CD4-positive, alpha-beta T cell treated with Interleukin-17A for 4 hours (primary cell): ENCODE measurements at regions not wholly inside any gene's neighbourhood (a gene's known extent, or its start where the extent isn't known, plus 50 kb on each side); places are given as distances from the start of the nearest gene placed in this dataset.
"Not testable (repeated sequence)": the region's sequence is repeated elsewhere in the genome, so short reads cannot be mapped to it uniquely, and the experiment has no call there.

Experiments used
- DNase-seq: peaks from one replicate; pipeline ENCODE4 v3.0.0-alpha.2; 2020; ENCODE audit warnings: mixed read lengths

DNA sequence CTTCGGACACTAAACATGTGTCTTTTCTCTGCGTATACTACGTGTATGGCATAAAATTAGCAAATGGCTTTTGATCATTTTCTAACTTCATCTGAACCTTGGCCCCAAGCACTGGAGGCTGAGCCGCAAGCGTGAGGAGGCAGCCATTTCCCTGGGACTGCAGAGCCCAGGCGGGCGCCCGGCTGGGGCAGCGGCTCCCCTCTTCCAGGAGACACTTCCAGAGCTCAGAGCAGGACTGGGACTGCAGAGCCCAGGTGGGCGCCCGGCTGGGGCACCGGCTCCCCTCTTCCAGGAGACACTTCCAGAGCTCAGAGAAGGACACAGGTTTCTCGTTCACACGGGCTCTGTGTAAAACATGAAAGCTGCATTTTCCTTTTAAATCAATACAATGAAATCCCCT is 484.1 kb upstream of the SALL3 start:
- no peak for DNase-seq

- no peak for DNase-seq
These were observed 483.5 kb upstream of the SALL3 start for GRCh38 chr18:78496079-78496478.

DNA sequence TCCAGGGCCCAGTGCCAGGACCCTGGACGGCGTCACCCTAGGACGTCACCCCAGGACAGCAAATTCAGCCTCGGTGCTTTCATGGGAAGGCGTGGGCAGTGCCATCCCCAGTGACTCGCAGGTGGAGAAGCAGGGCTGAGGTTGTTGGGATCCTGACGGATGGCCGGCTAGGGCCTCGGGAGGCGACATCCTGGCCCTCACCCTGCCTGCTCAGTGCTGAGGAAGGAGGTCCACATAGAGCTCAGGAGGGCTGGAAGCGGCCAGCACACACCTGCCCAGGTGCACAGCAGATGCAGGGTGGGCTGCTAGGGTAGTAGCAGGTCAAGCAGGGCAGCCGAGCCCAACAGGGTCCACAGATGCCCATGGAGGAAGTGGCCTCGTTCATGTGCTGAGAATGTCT is 482.0 kb upstream of the SALL3 start:
- no peak for DNase-seq

DNA sequence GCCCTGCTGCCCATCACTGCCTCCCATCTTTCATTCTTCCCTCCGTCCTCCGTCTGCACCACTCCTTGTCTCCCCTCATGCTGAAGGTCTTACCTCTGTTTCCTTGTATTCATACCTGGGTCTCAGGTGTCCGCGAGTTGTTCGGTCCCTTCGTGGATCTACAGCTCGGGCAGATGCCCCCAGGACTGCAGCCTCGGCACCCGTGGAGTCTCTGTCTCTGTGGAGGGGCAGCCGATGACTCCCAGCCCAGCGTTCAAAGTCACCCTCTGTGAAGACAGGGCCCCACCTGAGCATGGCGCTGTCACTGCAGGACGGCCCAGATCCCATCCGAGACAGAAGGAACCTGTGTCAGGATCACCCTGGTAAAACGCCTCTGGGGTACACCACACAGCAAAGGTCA is 480.0 kb upstream of the SALL3 start:
- DNase-seq = no peak

DNA sequence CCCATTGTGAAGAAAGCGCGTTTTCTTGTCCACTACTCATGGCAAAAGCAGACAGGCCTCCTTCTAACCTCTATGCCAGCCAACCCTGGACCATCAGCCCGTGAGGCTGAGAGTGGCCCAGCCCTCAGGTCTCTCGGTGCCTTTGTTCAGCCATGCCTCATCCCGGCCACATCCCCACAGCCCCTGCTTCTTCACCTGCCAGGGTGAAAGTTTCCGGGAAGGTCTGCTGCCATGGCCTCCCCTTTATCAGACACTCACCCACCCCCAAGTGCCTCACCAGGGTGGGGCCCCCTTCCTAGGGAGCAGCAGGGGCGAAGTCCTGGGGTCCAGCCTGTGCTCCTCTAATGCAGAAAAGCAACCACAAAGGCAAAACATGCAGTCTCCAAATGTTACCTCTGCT is 478.4 kb upstream of the SALL3 start:
- DNase-seq = no peak

- no peak for DNase-seq
These were observed 476.5 kb upstream of the SALL3 start for GRCh38 chr18:78503129-78503528.

DNA sequence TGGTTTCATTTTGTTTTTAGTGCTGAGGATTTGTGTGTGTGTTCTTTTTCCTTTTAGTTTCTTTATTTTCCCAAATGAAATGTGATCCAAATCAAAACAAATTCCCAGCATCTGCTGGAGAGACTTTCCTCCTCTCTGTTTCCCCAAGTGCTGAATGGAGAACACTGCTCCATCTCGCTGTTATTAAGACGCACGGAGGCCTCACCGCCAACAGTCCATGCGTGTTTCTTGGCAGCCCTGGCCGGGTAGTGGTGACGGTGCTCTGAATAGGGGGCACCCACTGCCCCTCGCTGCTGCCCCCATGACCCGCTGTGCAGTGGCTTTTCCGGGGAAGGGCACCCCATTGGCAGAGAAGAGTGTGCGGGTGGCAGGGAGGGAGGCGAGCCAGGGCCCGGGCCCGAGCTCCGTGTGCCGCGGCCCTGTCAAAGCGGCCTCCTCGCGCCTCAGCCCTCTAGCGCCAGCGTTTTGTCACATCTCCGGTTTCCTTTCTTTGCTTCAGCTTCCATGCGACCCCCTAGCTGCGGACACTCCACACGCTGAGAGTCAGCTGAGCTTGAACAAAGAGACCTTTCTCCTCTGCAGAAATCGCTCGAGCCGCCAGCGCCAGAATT is 473.7 kb upstream of the SALL3 start:
- DNase-seq = no peak

DNA sequence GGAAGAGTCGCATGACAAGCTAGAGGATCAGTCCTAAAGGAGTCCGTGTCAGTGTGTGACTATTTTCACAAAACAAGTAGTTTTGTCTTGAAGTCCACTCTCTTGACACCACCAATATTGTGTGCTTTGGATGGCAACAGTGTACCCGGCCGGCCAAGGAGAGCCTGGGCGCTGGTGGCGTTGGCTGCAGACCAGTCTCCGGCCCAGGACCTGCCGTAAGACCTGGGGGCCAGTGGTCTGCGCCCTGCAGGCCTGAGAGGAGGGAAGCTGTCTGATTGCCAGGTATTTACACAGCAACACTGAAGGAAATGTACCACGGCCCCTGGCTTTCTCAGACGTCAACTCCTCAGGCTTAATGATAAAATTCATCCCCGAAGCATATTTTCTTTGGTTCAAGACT is 472.4 kb upstream of the SALL3 start:
- no peak for DNase-seq

DNA sequence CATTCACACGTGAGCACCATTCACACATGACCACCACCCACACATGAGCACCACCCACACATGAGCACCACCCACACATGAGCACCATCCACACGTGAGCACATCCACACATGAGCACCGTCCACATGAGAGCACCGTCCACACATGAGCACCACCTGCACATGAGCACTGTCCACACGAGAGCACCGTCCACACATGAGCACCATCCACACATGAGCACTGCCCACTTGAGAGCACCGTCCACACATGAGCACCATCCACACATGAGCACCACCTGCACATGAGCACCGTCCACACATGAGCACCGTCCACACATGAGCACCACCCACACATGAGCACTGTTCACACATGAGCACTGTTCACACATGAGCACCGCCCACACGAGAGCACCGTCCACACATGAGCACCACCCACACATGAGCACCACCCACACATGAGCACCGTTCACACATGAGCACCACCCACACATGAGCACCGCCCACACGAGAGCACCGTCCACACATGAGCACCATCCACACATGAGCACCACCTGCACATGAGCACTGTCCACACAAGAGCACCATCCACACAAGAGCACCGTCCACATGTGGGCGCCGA is 471.3 kb upstream of the SALL3 start:
- not testable (repeated sequence) for DNase-seq

- DNase-seq = no peak
These were observed 469.5 kb upstream of the SALL3 start for GRCh38 chr18:78510091-78510490.

DNA sequence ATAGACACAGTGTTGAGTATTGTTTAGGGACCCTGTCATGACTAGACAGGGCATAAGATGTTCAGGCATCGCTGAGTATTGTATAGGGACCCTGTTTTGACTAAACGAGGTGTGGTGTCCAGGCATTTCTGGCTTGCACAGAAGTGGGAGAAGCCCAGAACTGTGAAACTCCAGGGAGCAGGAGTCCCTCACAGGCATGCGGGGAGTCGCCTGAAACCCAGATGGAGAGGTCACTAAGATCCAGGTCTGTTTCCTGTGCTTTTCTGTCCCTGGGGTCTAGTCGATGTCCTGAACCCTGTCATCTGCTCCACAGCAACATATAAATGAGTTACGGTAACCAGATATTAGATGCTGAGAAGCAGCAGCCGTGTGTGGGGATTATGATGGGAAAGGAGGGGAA is 469.0 kb upstream of the SALL3 start:
- no peak for DNase-seq

DNA sequence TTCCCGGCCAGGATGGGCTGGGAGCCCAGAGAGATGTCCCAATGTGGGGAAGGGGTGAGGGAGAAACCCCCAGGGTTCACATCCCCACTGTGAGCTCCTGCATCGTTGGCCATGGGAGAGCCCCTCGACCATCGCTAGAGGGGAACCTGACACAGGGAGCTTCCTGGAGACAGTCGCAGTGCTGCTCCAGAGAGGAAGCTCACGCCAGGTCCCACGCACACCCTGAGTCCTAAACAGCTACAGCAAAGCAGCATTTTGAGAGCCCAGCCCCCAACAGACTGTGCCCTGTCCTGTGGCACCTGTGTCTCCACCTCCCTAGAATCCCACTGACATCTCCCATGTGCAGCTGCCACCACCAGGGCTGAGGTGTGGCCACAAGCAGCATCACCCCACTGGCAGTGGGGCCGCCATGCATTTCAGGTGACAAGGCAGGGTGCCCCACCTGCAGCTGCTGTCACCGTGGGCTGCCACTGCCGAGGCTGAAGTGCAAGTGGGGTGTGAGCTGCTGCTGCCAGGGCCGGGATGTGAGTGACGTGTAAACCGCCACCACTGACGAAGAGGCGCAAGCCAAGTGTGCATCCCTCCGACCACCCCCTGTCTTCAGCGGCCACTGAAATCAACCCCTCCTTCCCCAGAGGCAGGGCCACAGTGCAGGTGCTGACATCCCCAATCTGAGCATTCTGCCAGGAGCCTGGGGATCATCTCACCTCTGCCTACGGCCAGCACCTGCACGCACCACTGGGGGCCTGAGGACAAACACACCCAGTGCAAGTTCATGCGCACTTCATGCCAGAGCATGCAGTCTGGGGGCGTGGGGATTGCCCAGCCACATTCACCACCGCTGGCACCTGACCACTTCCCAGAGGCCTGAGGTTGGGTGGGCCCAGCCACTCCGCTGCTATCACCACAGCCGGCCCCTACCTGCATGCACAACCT is 467.7 kb upstream of the SALL3 start:
- DNase-seq = no peak

GRCh38 chr18:78514910-78515670 is 464.5 kb upstream of the SALL3 start:
- no peak for DNase-seq

DNA sequence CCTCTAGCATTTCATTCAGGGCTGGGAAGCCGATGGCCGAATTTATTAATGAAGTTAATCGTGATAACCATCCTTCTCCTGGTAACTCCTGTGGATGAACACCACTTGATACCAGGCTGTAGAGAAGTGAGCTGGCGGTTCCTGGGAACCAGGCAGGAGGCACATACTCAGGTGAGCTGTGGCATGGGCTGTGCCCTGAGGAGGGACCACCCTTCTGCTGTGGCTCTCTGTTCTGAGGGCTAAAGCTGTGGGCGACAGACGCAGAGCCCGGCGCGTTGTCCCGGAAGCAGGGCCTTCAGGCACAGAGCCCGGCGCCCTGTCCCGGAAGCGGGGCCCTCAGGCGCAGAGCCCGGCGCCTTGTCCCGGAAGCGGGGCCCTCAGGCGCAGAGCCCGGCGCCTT is 462.3 kb upstream of the SALL3 start:
- no peak for DNase-seq

DNA sequence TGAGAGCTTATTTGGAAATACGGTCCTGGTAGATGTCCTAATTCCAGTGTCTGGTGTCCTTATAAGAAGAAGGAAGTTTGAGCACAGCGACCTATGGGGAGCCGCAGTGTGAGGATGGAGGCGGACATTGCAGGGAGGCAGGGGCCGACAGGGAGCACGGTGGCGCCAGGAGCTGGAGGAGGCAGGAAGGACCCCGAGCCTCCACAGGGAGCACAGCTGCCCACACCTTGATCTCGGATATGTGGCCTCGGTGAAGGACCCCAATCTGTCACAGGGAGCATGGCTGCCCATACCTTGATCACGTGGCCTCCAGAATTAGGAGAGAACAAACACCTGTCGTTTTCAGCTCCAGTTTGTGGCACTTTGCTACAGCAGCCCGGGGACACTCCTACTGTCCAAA is 461.6 kb upstream of the SALL3 start:
- no peak for DNase-seq

- DNase-seq = no peak
These were observed 460.8 kb upstream of the SALL3 start for GRCh38 chr18:78518805-78519204.

GRCh38 chr18:78519394-78520062 is 460.1 kb upstream of the SALL3 start:
- no peak for DNase-seq

GRCh38 chr18:78521136-78521535 is 458.5 kb upstream of the SALL3 start:
- no peak for DNase-seq

DNA sequence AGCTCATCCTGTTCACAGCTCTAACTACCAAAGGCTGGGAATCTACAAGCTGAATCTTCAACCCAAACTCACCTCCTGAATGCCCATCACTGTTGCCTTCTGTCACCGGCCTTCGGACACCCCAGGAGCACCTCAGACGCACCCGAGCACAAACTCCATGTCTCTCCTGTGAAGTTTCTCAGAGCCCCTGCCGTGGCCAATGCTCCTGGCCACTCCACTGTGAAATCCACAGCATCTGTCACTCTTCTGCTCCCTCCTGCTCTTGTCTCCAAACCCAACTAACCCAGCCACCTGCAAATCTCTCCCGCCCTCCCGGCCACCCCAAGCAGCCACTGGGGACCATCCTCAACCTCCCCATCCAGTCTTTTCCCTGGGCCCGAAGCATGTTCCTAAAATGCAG is 457.9 kb upstream of the SALL3 start:
- DNase-seq = no peak

- no peak for DNase-seq
These were observed 457.1 kb upstream of the SALL3 start for GRCh38 chr18:78522507-78522906.

DNA sequence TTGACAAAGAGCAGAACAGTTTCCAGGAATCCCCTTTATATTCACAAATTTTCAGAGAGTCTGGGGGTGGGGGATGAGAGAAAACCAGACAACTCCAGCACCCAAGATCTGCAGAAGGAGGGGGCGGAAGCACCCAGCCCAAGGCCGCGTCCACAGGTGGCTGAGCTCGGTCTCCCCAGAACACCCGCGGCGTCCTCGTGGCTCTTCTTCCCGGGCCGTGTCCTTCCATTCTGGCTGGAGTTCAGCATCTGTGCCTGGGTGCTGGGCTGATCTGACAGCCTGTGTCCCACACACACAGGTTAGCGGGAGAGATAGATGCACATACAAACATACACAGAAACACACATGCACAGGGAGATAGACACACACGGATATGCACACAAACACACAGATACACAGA is 455.8 kb upstream of the SALL3 start:
- DNase-seq = no peak

DNA sequence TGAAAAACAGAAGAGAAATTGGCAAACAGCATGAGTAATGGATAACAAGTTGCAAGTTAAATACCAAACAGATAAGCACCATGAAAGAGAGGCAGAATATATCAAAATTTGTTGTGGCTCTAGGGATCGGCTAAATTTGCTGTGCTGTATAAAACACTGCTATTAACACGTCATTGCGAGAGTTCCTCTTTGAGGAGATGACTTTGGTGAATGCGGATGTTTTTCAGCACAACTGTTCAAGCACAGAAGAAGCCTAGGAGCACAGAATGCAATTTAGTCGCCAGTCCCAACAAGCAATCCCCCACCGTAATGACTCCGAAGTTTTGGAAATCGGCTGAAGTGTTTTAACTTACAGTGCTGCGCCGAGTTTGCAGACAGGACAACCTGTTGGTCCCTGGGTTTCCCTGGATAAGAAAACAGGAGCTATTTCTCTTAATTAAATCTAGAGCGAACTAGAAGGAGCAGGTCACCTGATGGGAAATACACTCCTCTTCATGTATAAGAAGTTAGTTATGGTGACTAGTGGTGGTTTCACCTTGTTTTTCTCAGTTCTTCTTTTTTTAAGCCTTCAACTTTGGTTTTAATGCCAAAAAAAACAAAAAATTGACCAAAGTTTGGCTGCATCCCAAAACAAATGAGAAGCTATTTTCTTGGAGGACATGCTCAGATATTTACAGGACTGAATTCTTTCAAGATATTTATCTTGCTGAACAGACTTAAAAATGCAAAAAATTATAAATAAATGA is 454.1 kb upstream of the SALL3 start:
- no peak for DNase-seq
